ENCODE measurements at regions not wholly inside any gene's neighbourhood (a gene's known extent, or its start where the extent isn't known, plus 50 kb on each side); places are given as distances from the start of the nearest gene placed in this dataset.

DNA sequence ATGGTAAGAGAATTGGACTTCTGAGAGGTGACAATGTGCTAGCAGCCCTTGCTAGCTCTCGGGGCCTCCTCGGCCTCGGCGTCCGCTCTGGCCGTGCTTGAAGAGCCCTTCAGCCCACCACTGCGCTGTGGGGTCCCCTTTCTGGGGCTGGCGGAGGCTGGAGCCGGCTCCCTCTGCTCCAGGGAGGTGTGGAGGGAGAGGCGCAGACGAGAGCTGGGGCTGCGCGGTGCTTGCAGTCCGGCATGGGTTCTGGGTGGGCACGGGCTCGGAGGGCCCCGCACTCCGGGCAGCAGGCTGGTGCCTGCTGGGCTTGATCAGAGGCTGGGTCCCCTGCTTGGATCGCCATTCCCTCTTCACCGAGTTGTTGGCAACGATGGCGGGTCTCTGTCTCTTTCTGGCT is 226.4 kb upstream of the AMIGO2 start:
- DNase-seq: no peak

- no peak for DNase-seq
Observed at GRCh38 chr12:47305464-47305863, 225.7 kb upstream of the AMIGO2 start.

GRCh38 chr12:47303995-47304560 is 224.3 kb upstream of the AMIGO2 start:
- DNase-seq: no peak

- no peak for DNase-seq
Observed at GRCh38 chr12:47303207-47303606, 223.4 kb upstream of the AMIGO2 start.

- DNase-seq: no peak
Observed at GRCh38 chr12:47302111-47302671, 222.4 kb upstream of the AMIGO2 start.

DNA sequence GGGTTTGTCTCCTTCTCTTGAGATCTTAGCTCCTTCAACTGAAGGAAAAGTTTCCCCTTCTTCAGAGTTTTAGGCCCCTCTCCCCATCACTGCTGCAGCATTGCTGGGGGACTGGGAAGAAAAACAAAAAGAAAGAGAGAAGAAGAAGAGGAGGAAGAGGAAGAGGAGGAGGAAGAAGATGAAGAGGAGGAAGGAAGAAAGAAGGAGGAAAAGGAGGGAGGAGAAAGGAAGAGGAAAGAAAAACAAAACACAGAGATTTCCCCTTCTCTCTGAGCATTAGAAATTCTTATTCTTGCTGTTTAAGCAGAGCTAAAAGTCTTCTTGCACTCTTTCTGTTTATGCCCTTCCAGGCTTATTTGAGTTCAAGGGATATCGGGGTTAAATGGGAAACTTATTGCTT is 219.8 kb upstream of the AMIGO2 start:
- no peak for DNase-seq

GRCh38 chr12:47297993-47298392 is 218.2 kb upstream of the AMIGO2 start:
- DNase-seq: no peak

DNA sequence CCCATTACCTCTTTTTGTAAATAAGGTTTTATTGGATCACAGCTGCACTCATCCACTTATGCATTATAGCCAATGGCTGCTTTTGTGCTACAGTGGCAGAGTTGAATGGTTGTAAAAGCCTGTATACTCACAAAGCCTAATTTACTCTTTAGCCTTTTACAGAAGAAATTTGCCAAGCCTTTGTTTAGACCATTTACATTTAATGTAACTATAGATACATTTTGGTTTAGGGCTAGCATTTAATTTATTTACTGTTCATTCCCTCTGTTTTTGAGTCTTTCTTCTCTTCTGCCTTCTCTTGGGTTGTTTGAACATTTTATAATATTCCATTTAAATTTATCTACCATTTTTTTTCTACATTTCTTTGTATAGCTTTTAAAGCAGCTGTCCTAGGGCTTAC is 217.1 kb upstream of the AMIGO2 start:
- no peak for DNase-seq

DNA sequence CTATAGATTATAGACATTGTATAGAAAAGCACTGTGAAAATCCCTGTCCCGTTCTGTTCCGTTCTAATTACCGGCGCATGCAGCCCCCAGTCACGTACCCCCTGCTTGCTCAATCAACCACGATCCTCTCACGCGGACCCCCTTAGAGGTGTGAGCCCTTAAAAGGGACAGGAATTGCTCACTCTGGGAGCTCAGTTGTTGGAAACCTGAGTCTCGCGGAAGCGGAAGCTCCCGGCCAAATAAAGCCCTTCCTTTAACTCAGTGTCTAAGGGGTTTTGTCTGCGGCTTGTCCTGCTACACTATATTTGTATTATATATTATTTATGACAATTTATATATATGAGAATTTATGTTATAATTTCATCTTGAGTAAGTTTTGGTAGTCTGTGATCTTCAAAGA is 213.6 kb upstream of the AMIGO2 start:
- no peak for DNase-seq

- no peak for DNase-seq
Observed at GRCh38 chr12:47286676-47287075, 206.9 kb upstream of the AMIGO2 start.
